ENCODE measurements at regions not wholly inside any gene's neighbourhood (a gene's known extent, or its start where the extent isn't known, plus 50 kb on each side); places are given as distances from the start of the nearest gene placed in this dataset.

DNA sequence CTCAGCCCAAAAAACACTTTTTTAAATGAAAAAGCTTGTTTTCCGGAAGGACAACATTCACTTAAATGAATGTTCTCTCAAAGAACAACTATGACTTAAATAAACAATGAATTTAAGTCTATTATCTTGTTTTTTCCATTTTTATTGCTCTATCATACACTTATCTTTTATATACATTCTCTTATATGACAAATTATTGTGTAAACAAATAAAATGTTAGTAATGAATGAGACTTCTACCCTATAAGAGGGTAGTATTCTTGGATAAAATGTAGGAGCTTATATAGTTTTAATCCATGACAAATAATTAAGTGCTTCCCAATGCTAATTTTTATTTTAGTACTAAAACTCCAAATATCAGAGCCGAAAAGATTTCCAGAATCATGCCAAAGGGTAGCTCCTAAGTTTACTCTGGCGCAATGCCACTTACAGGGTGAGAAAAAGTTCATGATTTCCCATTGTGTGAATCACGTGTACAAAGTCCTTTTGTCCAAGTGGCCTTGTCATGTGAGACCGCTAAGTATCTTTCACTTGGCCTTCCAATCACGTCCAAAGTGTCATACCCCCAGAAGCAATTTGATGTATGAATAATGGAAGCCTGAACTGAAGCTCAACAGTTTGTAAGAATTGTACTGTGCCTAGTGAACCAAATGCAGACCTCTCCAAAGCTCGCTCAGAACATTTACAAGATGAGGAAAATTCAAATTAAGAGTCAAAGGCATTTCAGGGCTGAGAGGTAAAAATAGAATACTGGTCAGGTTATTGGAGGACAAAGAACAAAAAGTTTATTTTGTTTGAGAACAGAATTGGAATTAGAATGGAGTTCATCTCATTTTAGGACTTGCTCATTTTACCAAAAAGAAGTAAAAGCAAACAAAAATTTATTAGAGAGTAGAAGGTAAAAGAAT, 56.6 kb upstream of the C1orf21 start:
- DNase-seq (ENCODE audit: low spot score in 2 of 2), result no peak
- no peak for ATAC-seq
- peaks cover 2% of the 10 kb centered on the region for H3K9me3 Mint-ChIP-seq
- H3K4me1 Mint-ChIP-seq, result no peaks in the 10 kb centered on the region
- H3K36me3 Mint-ChIP-seq, result no peaks in the 10 kb centered on the region
- no peak overlapping the region for H3K27ac Mint-ChIP-seq
- H3K4me3 Mint-ChIP-seq, result no peak overlapping the region

DNA sequence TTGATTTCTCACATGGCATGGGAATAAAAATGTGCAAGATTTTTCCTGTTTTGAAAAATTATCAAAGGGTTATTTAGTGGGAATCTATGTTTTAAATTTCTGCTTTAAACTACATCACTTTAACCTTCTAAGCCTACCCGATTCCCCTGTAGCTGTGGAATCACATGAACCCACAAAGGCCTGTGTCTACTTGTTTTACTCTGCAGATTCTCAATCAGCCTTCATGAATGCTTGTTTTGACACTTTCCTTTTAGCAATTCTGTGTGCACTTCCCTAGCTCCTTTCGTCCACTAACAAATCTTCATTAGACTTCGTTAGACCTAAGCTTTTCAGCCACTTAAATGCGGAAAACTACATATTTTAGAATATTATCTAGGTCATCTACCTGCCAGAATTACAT, 56.0 kb upstream of the C1orf21 start:
- no peak overlapping the region for H3K27ac Mint-ChIP-seq
- peaks cover 2% of the 10 kb centered on the region for H3K9me3 Mint-ChIP-seq
- ATAC-seq (no peak), DNase-seq (ENCODE audit: low spot score in 2 of 2) (no peak)
- no peaks in the 10 kb centered on the region for H3K36me3 Mint-ChIP-seq
- H3K4me3 Mint-ChIP-seq, result no peak overlapping the region
- H3K4me1 Mint-ChIP-seq, result no peaks in the 10 kb centered on the region

Measured in stimulated activated effector memory CD8-positive, alpha-beta T cell treated with anti-CD3 and anti-CD28 coated beads, Interleukin-12 subunit alpha, Interleukin-12 subunit beta, amount 100 ng/mL, for 72 hours (primary cell).